Activated CD4-positive, alpha-beta memory T cell treated with anti-CD3 and anti-CD28 coated beads for 36 hours (primary cell): ENCODE measurements at regions not wholly inside any gene's neighbourhood (a gene's known extent, or its start where the extent isn't known, plus 50 kb on each side); places are given as distances from the start of the nearest gene placed in this dataset.

Source experiments
- CTCF ChIA-PET: fragments of 350-600 bp; sonication (Branson Sonifier 250); formaldehyde crosslinking; loops from one replicate; lab custom pipeline; 2021; ENCODE audit warnings: antibody characterized with exemption, inconsistent platforms; lab: Charles Lee
- POLR2A ChIA-PET: fragments of 350-600 bp; sonication (Branson Sonifier 250); formaldehyde crosslinking; loops from one replicate; lab custom pipeline; 2021; ENCODE audit warnings: antibody characterized with exemption; lab: Charles Lee
- DNase-seq: peaks from one replicate; pipeline ENCODE4 v3.0.0-alpha.2; 2020
- H3K27ac Mint-ChIP-seq: one replicate; pipeline ENCODE4 v1.8.0; 2021; ENCODE audit warnings: mixed read lengths
- H3K27me3 Mint-ChIP-seq: one replicate; pipeline ENCODE4 v1.8.0; 2021; ENCODE audit warnings: mixed read lengths
- H3K36me3 Mint-ChIP-seq: one replicate; pipeline ENCODE4 v1.8.0; 2021; ENCODE audit warnings: mixed read lengths
- H3K4me1 Mint-ChIP-seq: one replicate; pipeline ENCODE4 v1.8.0; 2021; ENCODE audit warnings: low read depth, mixed read lengths
- H3K4me3 Mint-ChIP-seq: one replicate; pipeline ENCODE4 v1.8.0; 2021; ENCODE audit warnings: mild to moderate bottlenecking, mixed read lengths
- H3K9me3 Mint-ChIP-seq: one replicate; pipeline ENCODE4 v1.8.0; 2021; ENCODE audit warnings: mixed read lengths
- intact Hi-C: fragments of 100-400 bp; cut with micrococcal nuclease; formaldehyde crosslinking; loops from one replicate; pipeline ENCODE4 v1.15.1; 2023

DNA sequence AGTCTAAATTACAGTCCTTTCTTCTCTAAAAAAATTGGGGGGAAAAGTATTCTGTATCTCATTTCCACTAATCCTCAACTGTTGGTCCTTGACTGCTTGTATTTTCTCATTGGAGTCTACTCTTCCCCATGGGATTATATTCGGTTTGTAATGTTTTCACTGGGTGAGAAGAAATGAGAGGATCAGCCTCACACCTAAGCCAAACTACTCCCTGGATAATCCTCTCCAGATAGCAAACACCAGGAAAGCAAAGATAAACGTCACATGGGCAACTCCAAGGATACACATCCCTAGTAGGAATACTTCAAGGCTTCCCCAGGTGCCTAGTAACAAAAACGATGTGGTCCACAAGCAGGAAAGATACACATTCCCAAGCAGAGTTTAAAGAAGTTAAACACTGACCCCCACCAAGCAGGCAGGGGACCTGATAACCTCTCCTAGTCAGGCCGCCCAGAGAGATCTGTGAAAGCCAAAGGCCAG is 53.9 kb upstream of the SOX4 start:
- Mint-ChIP-seq H3K4me3 (no peak overlapping the region), H3K36me3 (no peaks in the 10 kb centered on the region), H3K4me1 (no peaks in the 10 kb centered on the region), H3K27ac (no peak overlapping the region), H3K9me3 (no peaks in the 10 kb centered on the region), H3K27me3 (peaks cover 7% of the 10 kb centered on the region)
- POLR2A ChIA-PET: no interaction called here
- DNase-seq: no peak
- intact Hi-C loops: no loop called here
- CTCF ChIA-PET: no interaction called here
